ENCODE measurements at regions not wholly inside any gene's neighbourhood (a gene's known extent, or its start where the extent isn't known, plus 50 kb on each side); places are given as distances from the start of the nearest gene placed in this dataset.

GRCh38 chr18:55064760-55065159 is 105.5 kb upstream of the CCDC68 start:
- TF ChIP-seq, protein P1, sequence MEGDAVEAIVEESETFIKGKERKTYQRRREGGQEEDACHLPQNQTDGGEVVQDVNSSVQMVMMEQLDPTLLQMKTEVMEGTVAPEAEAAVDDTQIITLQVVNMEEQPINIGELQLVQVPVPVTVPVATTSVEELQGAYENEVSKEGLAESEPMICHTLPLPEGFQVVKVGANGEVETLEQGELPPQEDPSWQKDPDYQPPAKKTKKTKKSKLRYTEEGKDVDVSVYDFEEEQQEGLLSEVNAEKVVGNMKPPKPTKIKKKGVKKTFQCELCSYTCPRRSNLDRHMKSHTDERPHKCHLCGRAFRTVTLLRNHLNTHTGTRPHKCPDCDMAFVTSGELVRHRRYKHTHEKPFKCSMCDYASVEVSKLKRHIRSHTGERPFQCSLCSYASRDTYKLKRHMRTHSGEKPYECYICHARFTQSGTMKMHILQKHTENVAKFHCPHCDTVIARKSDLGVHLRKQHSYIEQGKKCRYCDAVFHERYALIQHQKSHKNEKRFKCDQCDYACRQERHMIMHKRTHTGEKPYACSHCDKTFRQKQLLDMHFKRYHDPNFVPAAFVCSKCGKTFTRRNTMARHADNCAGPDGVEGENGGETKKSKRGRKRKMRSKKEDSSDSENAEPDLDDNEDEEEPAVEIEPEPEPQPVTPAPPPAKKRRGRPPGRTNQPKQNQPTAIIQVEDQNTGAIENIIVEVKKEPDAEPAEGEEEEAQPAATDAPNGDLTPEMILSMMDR (IDR thresholded peaks at IDR 0.05; ENCODE audit: low read depth, low read length) = no peak

DNA sequence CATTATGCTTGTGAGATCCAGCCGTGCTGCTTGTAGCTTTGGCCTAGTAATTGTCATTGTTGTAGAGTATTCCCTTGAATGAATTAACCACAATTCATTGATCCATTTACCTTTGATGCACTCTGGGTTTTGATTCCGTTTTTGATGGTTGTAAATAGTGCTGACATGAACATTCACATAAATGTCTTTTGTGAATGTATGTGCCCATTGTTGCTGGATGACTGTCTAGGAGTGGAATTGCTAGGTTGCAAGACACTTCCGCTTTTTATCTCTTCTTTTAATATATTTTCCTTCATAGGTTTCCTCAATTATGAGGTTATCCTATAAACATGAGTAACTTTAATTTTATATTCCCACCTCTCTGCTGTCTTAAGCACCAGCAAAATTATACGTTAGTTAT is 104.8 kb upstream of the CCDC68 start:
- TF ChIP-seq, protein P1 (IDR thresholded peaks at IDR 0.05; ENCODE audit: low read depth, low read length) = no peak
- no peak for DNase-seq (ENCODE audit: extremely low read depth, low read depth)

More at GRCh38 chr18:55064760-55065159, 105.5 kb upstream of the CCDC68 start:
- DNase-seq (ENCODE audit: extremely low read depth, low read depth) = no peak

GRCh38 chr18:55054021-55054990 is 95.0 kb upstream of the CCDC68 start:
- DNase-seq (ENCODE audit: extremely low read depth, low read depth) = no peak
- TF ChIP-seq, protein P1 (IDR thresholded peaks at IDR 0.05; ENCODE audit: low read depth, low read length) = no peak

DNA sequence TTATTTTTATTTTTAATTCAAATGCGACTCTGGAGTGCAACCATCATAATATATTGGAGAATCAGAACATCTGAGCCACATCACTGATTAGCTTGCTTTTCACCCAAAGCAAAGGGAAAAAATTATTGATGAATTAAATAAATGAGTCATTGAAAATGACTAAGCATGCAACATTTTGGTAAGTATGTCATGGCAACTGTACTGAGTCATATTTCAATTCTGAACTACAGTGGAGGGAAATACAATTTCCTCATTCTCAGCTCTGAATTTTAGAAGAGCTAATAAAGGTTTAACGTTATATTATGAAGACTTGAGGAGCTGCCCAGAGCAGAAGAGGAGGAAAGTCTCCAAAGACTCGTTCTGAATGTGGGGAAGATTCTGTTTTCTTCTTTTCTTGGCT is 89.6 kb upstream of the CCDC68 start:
- TF ChIP-seq, protein P1 (IDR thresholded peaks at IDR 0.05; ENCODE audit: low read depth, low read length) = no peak
- DNase-seq (ENCODE audit: extremely low read depth, low read depth) = no peak

- DNase-seq (ENCODE audit: extremely low read depth, low read depth) = no peak
- TF ChIP-seq, protein P1 (IDR thresholded peaks at IDR 0.05; ENCODE audit: low read depth, low read length) = no peak
These were observed 88.3 kb upstream of the CCDC68 start for GRCh38 chr18:55047546-55047945.

DNA sequence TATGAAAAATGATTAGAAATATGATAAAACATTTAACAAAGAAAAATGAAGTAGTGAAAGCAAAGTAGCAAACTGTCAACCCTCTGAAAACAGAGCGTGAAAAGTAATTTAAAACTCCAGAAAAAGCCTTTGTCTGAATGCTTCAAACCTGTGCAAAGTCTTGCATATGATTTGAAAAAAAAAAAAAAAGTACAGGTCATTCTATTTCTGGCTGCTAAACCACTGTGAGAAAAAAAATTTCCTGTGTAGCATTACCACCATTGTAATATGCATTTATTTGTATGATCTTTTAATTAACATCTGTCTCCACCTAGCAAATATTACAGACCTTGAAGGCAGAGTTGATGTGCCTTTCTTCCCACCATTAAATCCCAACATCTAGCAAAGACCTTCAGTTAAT is 82.1 kb upstream of the CCDC68 start:
- TF ChIP-seq, protein P1 (IDR thresholded peaks at IDR 0.05; ENCODE audit: low read depth, low read length) = no peak
- no peak for DNase-seq (ENCODE audit: extremely low read depth, low read depth)

GRCh38 chr18:55038162-55038561 is 78.9 kb upstream of the CCDC68 start:
- TF ChIP-seq, protein P1 (IDR thresholded peaks at IDR 0.05; ENCODE audit: low read depth, low read length) = no peak
- no peak for DNase-seq (ENCODE audit: extremely low read depth, low read depth)

All from AG09319 (cell line).